ENCODE measurements at regions not wholly inside any gene's neighbourhood (a gene's known extent, or its start where the extent isn't known, plus 50 kb on each side); places are given as distances from the start of the nearest gene placed in this dataset.

DNA sequence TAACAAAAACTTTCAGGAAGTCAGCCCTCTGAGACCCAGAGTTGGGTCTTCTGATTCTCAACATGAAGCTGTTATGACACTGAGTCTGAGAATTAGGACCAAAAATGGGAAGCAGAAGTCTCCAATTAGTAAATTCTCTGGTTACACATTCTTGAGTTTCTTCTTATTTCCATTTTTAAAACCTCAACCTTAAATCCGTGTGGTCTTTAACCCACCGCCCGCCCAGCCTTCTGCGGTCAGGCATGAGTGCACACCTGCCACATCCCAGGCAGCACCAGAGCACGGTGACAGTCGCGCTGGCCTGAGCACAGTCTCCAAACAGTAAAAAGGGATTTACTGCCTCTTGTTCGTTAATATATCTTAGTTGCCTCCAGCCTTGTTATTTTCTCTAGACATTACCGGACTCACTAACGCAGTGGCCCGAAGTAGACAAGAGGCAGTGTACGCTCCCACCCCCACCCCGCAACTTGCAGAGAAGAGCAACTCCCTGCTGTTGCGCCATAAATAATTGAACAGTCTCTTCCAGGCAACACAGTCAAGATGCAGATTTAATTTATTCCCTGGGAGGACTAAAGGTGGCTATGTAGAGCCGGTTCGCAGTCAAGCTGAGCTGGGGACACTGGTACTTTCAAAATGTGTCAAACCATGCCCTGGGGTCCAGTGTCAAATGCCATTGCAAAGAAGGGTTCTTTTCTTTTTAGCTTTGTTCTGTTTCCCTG lies 147.0 kb upstream of the CELF2 start:
- DNase-seq = no peak

DNA sequence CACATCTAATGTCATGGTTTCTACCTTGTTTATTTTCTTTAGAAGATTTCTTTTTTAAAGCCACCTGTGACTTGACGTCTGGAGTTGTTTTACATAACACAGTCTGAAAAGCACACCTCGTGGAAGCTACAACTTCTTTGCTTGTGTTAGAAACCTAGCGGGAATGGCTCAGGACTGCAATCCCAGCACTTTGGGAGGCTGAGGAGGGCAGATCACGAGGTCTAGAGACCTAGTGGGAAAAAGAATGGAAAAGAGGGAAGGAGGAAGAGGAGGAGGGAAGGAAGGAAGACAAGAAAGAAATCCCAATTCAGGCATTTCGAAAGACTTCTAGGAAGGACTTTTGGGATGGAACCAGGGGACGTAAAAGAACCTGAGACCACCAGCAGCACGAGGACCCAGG lies 146.3 kb upstream of the CELF2 start:
- no peak for DNase-seq

GRCh38 chr10:10872035-10872673 lies 145.5 kb upstream of the CELF2 start:
- no peak for DNase-seq

- DNase-seq = no peak
Observed at GRCh38 chr10:10872764-10873163, 144.9 kb upstream of the CELF2 start.

- DNase-seq = no peak
Observed at GRCh38 chr10:10873289-10873688, 144.4 kb upstream of the CELF2 start.

DNA sequence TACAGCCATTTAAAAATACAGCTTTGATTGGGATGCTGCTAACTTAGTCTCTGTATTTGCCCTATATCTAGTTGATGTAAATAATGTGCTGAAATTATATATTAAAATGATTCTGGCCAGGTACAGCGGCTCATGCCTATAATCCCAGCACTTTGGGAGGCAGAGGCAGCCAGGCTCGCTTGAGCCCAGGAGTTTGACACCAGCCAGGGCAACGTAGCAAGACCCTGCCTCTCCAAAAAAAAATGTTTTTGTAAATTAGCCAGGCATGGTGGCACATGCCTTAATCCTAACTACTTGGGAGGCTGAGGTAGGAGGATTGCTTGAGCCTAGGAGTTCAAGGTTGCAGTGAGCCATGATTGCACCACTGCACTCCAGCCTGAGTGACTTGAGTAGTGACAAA lies 143.8 kb upstream of the CELF2 start:
- DNase-seq = no peak

DNA sequence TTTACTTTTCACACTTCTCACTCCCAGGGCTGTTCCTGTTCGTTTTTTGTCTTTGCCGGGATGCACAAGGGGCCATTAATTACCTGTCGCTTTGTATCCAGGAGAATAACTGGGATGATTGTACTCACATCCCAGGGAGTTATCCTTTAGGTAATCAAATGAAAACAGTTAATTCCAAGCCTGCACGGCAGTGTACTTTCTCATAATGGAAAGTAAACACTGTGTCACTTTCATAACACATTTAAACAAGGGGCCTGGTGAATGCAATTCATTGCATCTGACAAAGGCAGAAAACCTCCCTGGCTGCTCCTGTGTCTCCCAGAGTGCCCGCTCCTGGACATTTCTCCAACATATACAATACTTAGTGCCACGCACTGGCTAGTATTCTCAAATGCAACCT lies 138.7 kb upstream of the CELF2 start:
- DNase-seq = no peak

DNA sequence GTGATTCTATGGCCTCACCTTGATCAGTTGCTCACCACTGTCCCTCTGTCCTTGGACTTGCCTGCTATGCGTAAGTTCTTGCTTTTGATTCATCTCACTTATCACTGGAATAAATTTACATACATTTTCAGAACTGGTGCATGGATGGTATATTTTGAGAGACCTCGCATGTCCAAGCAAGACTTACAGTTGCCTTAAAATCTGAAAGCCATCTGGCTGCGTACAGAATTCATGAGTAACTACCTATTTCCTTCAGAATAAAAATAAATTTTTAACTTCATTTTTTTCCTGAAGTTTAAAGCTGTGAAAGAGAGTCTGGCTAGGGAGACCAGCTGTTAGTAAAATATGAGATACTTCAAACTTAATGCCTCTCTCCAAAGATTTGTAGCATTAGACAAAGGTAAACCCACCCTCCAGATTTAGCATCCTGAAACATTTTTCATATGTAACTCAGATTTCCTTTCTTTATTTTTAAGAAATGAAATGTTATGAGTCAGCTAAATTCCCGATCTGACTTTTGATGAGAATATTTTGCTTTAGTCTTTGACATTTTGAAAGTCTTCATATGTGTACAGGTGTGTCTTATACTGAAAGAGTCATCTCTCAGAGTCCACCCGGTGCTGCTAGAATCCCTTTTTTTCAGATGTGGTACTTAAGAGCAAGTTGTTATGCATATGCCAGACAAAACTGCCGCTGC lies 136.4 kb upstream of the CELF2 start:
- no peak for DNase-seq

DNA sequence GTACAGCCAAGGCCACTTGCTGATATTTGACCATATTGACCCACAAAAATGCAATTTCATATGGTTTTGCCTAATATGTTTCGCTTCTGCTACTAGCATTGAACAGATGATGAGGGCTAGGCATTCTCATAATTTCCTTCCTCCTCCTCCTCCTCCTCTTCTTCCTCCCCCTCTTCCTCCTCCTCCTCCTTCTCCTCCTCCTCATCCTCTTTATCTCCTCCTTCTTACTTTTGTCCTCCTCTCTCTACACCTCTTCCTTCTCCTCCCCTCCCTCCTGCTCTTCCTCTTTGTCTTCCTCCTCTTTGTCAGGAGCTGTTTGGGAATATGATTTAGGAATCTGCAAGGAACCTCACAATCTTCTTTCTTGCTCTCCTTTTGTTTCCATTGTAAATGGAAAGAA lies 133.9 kb upstream of the CELF2 start:
- no peak for DNase-seq

- DNase-seq = no peak
Observed at GRCh38 chr10:10886861-10887531, 130.7 kb upstream of the CELF2 start.

DNA sequence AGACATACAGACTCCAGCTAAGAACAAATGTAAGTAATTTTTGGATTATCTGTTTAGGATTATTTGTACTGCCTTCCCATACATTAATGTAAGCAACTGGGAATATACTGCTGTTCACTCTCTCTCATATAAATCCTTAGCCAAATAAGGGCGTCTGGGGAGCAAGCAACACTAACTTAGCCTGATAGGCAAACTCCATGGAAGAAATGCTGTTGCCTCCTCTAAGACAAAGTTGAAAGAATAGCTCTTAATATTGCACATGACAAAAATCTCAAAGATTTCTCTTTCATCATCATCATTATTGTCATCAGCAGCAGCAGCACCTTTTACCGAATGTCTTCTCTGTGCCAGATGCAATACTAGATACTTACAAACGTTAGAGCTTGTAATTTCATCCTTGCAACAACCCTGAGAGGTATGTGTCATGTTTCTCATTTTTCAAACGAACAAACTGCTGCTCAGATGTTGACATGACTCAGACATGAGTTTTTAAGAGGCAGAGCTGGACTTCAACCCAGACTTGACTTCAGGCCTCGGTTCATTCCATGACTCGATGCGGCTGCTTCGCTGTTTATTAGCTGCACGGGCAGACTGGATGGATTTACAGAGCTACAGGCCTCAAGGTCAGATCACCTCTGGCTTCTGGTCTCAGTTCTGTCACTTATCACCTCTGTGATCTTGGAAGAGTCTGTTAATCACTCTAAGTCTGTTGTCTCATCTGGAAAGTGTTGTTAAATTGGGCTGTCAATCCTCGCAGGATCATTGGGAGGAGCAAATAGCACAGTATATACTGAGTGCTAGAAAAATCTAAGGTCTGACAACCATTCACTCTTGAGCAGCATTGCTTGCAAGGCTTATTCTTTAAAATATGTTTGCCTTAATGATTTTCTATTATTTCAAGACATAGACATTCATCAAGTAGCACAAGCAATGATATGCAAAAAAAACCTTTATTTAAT lies 126.3 kb upstream of the CELF2 start:
- no peak for DNase-seq

GRCh38 chr10:10892290-10892875 lies 125.3 kb upstream of the CELF2 start:
- DNase-seq = no peak

GRCh38 chr10:10897400-10897799 lies 120.3 kb upstream of the CELF2 start:
- DNase-seq = no peak

DNA sequence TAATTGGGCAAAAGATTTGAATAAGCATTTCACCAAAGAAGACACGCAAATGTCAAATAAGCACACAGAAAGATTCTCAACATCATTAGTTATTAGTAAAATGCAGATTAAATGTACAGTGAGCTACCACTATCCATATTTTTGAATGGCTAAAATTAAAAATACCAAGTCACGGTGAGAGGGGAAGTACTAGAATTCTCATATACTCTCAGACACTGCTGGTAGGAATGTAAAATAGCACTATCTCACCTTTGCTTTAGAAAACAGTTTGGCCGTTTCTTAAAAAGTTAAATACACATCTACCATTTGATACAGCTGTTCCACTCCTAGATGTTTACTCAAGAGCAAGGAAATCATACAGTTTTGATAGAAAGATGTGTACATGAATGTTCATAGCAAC lies 115.8 kb upstream of the CELF2 start:
- DNase-seq = no peak

DNA sequence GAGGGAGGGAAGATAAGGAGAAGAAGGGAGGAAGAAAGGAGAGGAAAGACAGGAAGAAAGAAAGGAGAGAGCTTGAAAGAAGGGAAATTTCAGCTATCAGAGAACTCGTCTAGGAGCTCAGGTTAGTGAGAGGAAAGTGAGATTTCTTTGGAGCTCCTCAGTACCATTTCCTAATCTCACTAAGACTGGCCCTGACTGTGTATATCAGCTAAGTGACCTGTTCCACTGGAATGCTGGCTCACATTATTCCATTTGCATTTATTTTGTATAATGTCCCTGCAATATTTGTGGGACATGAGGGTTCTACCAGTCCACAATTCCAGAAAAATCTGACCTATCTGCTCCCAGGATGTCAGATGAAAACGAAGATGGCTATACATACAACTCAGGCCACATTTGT lies 114.7 kb upstream of the CELF2 start:
- DNase-seq = no peak

GRCh38 chr10:10903620-10904019 lies 114.1 kb upstream of the CELF2 start:
- no peak for DNase-seq

GRCh38 chr10:10910634-10911033 lies 107.0 kb upstream of the CELF2 start:
- no peak for DNase-seq

GRCh38 chr10:10911035-10911434 lies 106.6 kb upstream of the CELF2 start:
- DNase-seq = no peak

- no peak for DNase-seq
Observed at GRCh38 chr10:10911471-10911921, 106.2 kb upstream of the CELF2 start.

GRCh38 chr10:10914144-10914543 lies 103.5 kb upstream of the CELF2 start:
- DNase-seq = no peak

- DNase-seq = no peak
Observed at GRCh38 chr10:10915215-10915614, 102.5 kb upstream of the CELF2 start.

DNA sequence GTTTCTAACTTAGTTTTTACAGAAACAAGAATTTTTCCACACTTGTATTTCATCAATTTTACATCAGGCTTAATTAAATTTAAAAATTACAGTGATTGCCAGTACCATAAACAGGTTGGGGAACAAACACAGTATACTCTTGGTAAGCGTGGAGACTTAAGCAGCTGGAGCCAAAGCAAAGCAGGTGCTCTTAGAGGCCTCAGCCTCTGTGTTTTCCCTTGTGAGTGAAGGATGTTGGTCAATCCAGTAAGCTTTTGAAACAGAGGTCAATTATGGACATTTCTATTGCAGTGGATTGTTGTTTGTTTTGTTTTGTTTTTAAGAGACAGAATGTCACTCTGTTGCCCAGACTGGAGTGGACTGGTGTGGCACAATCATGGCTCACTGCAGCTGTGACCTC lies 100.6 kb upstream of the CELF2 start:
- no peak for DNase-seq
